Calu3 (cell line): ENCODE measurements at regions not wholly inside any gene's neighbourhood (a gene's known extent, or its start where the extent isn't known, plus 50 kb on each side); places are given as distances from the start of the nearest gene placed in this dataset.

ENCODE experiments used
- BruUV-seq: library from RNA; stranded (reverse); fragments of 400-500 nt; replicated peaks from 2 replicates; lab custom pipeline; 2021; lab: Mats Ljungman, UMichigan
- CTCF ChIA-PET: fragments of 300-600 bp; sonication (Branson Sonifier 250); formaldehyde crosslinking; loops from one replicate; lab custom pipeline; 2022; ENCODE audit warnings: antibody characterized with exemption; lab: Charles Lee
- DNase-seq: peaks from one replicate; pipeline ENCODE4 v3.0.0; 2022
- H3K27ac Mint-ChIP-seq: one replicate; pipeline ENCODE4 v1.8.0; 2022; ENCODE audit warnings: mixed read lengths; ENCODE audit not compliant: unreplicated experiment
- H3K27me3 Mint-ChIP-seq: one replicate; pipeline ENCODE4 v1.8.0; 2022; ENCODE audit warnings: mixed read lengths; ENCODE audit not compliant: unreplicated experiment
- H3K36me3 Mint-ChIP-seq: one replicate; pipeline ENCODE4 v1.8.0; 2022; ENCODE audit warnings: mild to moderate bottlenecking, moderate library complexity, mixed read lengths; ENCODE audit not compliant: insufficient read depth, unreplicated experiment
- H3K4me1 Mint-ChIP-seq: one replicate; pipeline ENCODE4 v1.8.0; 2022; ENCODE audit warnings: mild to moderate bottlenecking, low read depth, mixed read lengths; ENCODE audit not compliant: unreplicated experiment
- H3K4me3 Mint-ChIP-seq: one replicate; pipeline ENCODE4 v1.8.0; 2022; ENCODE audit warnings: mild to moderate bottlenecking, low read depth, moderate library complexity, mixed read lengths; ENCODE audit not compliant: unreplicated experiment
- H3K9me3 Mint-ChIP-seq: one replicate; pipeline ENCODE4 v1.8.0; 2022; ENCODE audit warnings: low read depth, mixed read lengths; ENCODE audit not compliant: unreplicated experiment
- CTCF ChIP-seq: fragments of 200-600 bp; IDR thresholded peaks from one replicate; pipeline ENCODE4 v1.8.0; 2022; ENCODE audit warnings: antibody characterized with exemption; ENCODE audit not compliant: unreplicated experiment
- intact Hi-C: fragments of 100-400 bp; cut with micrococcal nuclease; formaldehyde crosslinking; loops from one replicate; pipeline ENCODE4 v1.10.0; 2022; ENCODE audit not compliant: unreplicated experiment

GRCh38 chr13:111577956-111578605, 257.6 kb downstream of the TEX29 start:
- TF ChIP-seq CTCF: no peak
- no peak for DNase-seq
- intact Hi-C loops: no loop called here
- CTCF ChIA-PET: no interaction called here
- no TSS peak for BruUV-seq
- H3K4me1 Mint-ChIP-seq: no peaks in the 10 kb centered on the region
- no peak overlapping the region for H3K27ac Mint-ChIP-seq
- no peaks in the 10 kb centered on the region for H3K36me3 Mint-ChIP-seq
- H3K27me3 Mint-ChIP-seq: no peaks in the 10 kb centered on the region
- H3K4me3 Mint-ChIP-seq: no peak overlapping the region
- H3K9me3 Mint-ChIP-seq: peaks cover 3% of the 10 kb centered on the region

GRCh38 chr13:111584101-111584672, 263.7 kb downstream of the TEX29 start:
- Mint-ChIP-seq H3K4me1 (no peaks in the 10 kb centered on the region), H3K4me3 (no peak overlapping the region), H3K9me3 (peaks cover 5% of the 10 kb centered on the region), H3K27ac (no peak overlapping the region), H3K36me3 (no peaks in the 10 kb centered on the region), H3K27me3 (no peaks in the 10 kb centered on the region)
- DNase-seq: no peak
- intact Hi-C loops: no loop called here
- CTCF ChIA-PET: no interaction called here
- no peak for TF ChIP-seq CTCF
- BruUV-seq: no TSS peak

- Mint-ChIP-seq H3K4me3 (no peak overlapping the region), H3K27ac (no peak overlapping the region), H3K27me3 (no peaks in the 10 kb centered on the region), H3K9me3 (peaks cover 7% of the 10 kb centered on the region), H3K4me1 (no peaks in the 10 kb centered on the region), H3K36me3 (no peaks in the 10 kb centered on the region)
- intact Hi-C loops: no loop called here
- CTCF ChIA-PET: no interaction called here
- TF ChIP-seq CTCF: no peak
- no peak for DNase-seq
- no TSS peak for BruUV-seq
Measured at GRCh38 chr13:111584870-111585269, 264.4 kb downstream of the TEX29 start.

- Mint-ChIP-seq H3K9me3 (peaks cover 14% of the 10 kb centered on the region), H3K27ac (no peak overlapping the region), H3K4me1 (no peaks in the 10 kb centered on the region), H3K4me3 (no peak overlapping the region), H3K36me3 (no peaks in the 10 kb centered on the region), H3K27me3 (no peaks in the 10 kb centered on the region)
- TF ChIP-seq CTCF: no peak
- CTCF ChIA-PET: no interaction called here
- no TSS peak for BruUV-seq
- no peak for DNase-seq
- intact Hi-C loops: no loop called here
Measured at GRCh38 chr13:111586291-111586690, 265.8 kb downstream of the TEX29 start.
